Kidney epithelial cell (primary cell): ENCODE measurements at regions not wholly inside any gene's neighbourhood (a gene's known extent, or its start where the extent isn't known, plus 50 kb on each side); places are given as distances from the start of the nearest gene placed in this dataset.

Experiments
- DNase-seq: peaks from one replicate; pipeline ENCODE4 v3.0.0-alpha.2; 2010; ENCODE audit warnings: low read depth
- H3K27me3 ChIP-seq: 2 replicates; pipeline ENCODE4 v1.6.0; 2011; ENCODE audit warnings: low read length; ENCODE audit not compliant: control insufficient read depth, insufficient read depth
- H3K36me3 ChIP-seq: 2 replicates; pipeline ENCODE4 v1.5.1; 2011; ENCODE audit warnings: low read length; ENCODE audit not compliant: control insufficient read depth, insufficient read depth
- H3K4me3 ChIP-seq: 2 replicates; pipeline ENCODE4 v1.5.1; 2011; ENCODE audit warnings: low read depth, mild to moderate bottlenecking, control low read depth, low read length
- TF ChIP-seq, protein P1 (sequence below): IDR thresholded peaks from 2 replicates; pipeline ENCODE4 v1.5.1; 2011; ENCODE audit warnings: mild to moderate bottlenecking, moderate library complexity, low read length, control low read depth, inconsistent platforms; ENCODE audit not compliant: insufficient read depth, poor library complexity, severe bottlenecking

DNA sequence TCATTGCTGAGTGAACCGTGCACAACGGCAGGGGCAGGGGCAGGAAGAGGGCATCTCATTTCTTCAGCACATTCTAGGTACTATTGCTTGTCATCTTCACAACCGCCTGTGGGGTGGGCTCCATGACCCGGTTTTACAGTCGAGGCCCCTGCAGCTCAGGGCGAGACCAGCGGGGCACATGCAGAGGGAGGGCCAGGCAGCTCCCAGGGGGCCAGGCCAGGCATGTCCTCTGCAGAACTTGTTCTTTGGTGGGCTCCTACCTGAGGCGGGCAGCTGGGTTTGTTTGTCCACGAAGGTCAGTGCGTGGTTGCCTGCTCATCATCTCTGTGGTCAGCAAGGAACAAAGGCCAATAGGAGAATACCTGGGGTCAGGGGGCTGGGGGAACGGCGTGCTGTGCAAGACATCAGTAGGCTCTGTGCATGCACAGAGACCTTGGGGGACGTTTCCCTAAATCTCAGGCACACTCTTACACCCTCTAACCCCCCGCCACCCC lies 75.1 kb upstream of the LEP start:
- Histone ChIP-seq H3K27me3 (peaks cover 53% of the 10 kb centered on the region), H3K36me3 (no peaks in the 10 kb centered on the region), H3K4me3 (no peak overlapping the region)
- TF ChIP-seq, protein P1, sequence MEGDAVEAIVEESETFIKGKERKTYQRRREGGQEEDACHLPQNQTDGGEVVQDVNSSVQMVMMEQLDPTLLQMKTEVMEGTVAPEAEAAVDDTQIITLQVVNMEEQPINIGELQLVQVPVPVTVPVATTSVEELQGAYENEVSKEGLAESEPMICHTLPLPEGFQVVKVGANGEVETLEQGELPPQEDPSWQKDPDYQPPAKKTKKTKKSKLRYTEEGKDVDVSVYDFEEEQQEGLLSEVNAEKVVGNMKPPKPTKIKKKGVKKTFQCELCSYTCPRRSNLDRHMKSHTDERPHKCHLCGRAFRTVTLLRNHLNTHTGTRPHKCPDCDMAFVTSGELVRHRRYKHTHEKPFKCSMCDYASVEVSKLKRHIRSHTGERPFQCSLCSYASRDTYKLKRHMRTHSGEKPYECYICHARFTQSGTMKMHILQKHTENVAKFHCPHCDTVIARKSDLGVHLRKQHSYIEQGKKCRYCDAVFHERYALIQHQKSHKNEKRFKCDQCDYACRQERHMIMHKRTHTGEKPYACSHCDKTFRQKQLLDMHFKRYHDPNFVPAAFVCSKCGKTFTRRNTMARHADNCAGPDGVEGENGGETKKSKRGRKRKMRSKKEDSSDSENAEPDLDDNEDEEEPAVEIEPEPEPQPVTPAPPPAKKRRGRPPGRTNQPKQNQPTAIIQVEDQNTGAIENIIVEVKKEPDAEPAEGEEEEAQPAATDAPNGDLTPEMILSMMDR, result no peak
- no peak for DNase-seq

DNA sequence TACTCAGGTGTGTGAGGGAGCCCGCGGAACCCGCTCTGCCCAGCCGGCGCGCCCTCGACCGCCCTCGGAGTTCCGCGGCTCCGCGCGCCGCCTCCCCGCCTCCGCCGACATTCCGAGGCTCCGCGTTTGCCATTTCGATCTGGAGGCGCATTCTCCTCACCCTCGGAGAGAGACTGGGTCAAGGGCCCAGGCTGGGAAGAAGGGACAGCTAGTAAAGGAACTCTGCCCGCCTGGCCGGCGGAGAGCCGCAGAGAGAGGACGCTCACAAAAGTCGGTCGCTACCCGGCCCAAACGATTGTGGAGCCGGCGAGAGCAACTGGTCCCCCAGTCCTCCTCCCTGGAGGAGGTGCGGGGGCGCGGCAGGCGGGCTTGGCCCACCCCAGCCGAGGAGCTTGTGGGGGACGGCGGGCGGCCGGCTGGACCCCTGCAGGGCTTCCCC lies 74.5 kb upstream of the LEP start:
- H3K36me3 ChIP-seq, result no peaks in the 10 kb centered on the region
- peaks cover 55% of the 10 kb centered on the region for H3K27me3 ChIP-seq
- TF ChIP-seq, protein P1, result no peak
- no peak for DNase-seq
- H3K4me3 ChIP-seq, result peak overlapping the region; percentile 30

DNA sequence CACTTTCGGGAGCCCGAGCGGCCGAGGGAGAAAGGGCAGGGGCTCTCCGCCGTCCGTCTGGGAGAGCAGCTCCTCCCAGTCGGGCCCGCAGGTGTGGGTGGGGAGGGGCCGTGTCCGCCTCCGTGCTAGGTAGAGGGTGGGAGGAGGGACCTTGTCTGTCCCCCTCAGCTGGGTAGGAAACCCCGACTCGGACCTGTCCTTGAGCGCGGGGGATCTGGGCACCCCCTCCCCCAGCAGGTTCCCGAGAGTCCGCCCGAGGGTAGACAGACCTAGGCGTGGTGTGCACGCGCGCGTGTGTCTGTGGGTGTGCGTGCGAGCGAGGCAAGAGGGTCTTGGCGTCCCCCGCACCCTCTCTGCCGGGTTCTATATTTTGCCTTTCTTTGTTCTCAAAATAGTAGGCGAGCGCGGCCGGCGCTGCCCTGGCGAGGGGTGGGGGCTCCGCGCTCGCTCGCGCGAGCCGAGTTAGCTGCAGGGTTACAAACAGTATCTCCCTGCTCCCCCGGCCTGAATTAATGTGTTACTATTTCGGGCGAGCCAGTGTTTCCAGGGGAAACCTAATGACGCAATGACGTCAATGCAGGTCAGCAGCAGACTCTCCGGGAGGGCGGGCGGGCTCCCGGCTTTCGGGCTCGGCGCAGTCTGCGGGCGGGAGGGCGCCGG lies 73.9 kb upstream of the LEP start:
- peaks cover 61% of the 10 kb centered on the region for H3K27me3 ChIP-seq
- H3K4me3 ChIP-seq, result peak overlapping the region; percentile 30
- TF ChIP-seq, protein P1, result no peak
- DNase-seq, result peak; percentile 60
- no peaks in the 10 kb centered on the region for H3K36me3 ChIP-seq

DNA sequence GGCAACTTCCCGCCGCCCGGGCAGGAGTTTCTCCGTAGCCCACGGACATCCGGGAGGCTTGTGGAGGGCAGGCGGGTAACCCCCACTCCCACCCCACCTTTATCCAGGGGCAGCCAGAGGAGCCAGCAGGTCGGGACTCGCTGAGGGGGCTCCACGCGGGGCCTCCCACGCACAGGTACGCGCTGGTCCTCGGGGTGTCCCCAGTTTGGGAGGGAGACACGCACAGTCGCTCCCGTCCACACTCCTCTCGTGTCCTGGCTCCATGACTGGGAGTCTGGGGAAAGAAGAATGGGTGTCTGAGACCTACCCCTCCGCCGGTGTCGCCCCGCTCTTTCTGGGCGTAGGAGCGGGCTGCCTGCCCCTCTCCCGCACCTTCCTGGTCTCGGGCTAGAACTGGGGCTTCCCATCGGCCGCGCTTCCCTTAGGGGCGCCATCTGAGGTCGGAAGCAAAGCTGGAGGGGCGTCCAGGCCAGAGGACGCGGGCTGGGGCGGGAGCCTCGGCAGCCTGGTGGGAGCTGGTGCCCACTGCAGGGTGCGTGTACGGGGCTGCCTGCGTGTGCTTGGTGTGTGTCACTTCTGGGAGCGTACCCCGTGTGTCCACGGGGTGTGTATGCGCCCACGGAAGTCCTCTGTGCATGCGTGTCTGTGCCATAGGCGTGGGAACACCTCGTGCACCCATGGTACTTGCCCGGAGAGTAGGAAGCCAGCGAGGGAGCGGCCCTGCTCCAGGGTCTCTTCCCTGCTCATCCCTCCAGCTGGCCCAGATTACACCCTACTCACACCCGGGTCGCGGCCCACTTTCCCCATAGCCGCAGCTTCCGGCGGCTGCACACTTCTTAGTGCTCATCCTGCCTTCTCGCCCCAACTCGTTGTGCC lies 73.0 kb upstream of the LEP start:
- peak overlapping the region; percentile 1 for H3K4me3 ChIP-seq

DNA sequence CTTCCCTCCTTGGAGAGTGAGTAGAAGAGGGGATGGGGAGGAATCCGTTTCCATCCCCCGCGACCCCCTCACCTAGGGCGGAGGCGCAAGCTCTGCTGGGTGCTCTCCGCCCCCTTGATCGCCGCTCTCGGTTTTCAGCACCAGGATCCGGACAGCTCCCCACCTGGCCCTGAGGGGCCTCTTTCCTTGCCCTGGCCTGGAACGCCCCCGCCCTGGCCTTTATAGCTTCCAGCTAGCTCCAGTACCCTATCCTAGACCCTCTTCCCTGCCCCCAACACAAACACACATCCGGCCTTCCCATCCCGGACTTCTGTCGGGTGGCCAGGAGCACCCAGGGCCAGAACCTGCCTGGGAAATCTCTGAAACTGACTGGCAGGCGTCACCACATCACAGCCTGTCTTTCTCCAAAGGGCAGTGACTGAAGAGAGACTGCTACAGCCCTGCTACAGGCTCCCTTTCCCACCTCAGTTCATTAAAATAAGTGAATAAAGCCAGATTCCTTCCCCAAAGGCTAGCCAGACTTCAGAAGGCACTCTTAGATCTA lies 72.3 kb upstream of the LEP start:
- H3K4me3 ChIP-seq, result no peak overlapping the region
- H3K27me3 ChIP-seq, result peaks cover 69% of the 10 kb centered on the region
- DNase-seq, result no peak

More for the DNA sequence above, 73.0 kb upstream of the LEP start:
- H3K27me3 ChIP-seq, result peaks cover 67% of the 10 kb centered on the region
- DNase-seq, result no peak
- TF ChIP-seq, protein P1, result no peak
- H3K36me3 ChIP-seq, result no peaks in the 10 kb centered on the region

More for the DNA sequence above, 72.3 kb upstream of the LEP start:
- no peaks in the 10 kb centered on the region for H3K36me3 ChIP-seq
- TF ChIP-seq, protein P1, result no peak
